G401.6 (cell line): ENCODE measurements at regions not wholly inside any gene's neighbourhood (a gene's known extent, or its start where the extent isn't known, plus 50 kb on each side); places are given as distances from the start of the nearest gene placed in this dataset.

Experiments used
- FAIRE-seq: peaks from 2 replicates; lab custom pipeline; 2012; peaks lifted over from hg19 to GRCh38; lab: Jason Lieb, UNC

GRCh38 chr9:89655990-89656657 lies 51.3 kb downstream of the GADD45G start:
- no peak for FAIRE-seq

GRCh38 chr9:89657295-89657694 lies 52.5 kb downstream of the GADD45G start:
- no peak for FAIRE-seq

- no peak for FAIRE-seq
Observed at GRCh38 chr9:89657765-89658164, 53.0 kb downstream of the GADD45G start.

- FAIRE-seq = no peak
Observed at GRCh38 chr9:89658401-89658800, 53.6 kb downstream of the GADD45G start.

- no peak for FAIRE-seq
Observed at GRCh38 chr9:89658931-89659330, 54.1 kb downstream of the GADD45G start.

GRCh38 chr9:89659473-89659872 lies 54.7 kb downstream of the GADD45G start:
- no peak for FAIRE-seq

- FAIRE-seq = no peak
Observed at GRCh38 chr9:89659891-89660685, 55.3 kb downstream of the GADD45G start.

- FAIRE-seq = no peak
Observed at GRCh38 chr9:89661391-89661949, 56.7 kb downstream of the GADD45G start.

- FAIRE-seq = no peak
Observed at GRCh38 chr9:89661956-89662717, 57.3 kb downstream of the GADD45G start.

- no peak for FAIRE-seq
Observed at GRCh38 chr9:89662718-89663613, 58.2 kb downstream of the GADD45G start.

- FAIRE-seq = no peak
Observed at GRCh38 chr9:89663614-89663970, 58.8 kb downstream of the GADD45G start.

- no peak for FAIRE-seq
Observed at GRCh38 chr9:89664010-89664409, 59.2 kb downstream of the GADD45G start.

- no peak for FAIRE-seq
Observed at GRCh38 chr9:89664896-89665329, 60.1 kb downstream of the GADD45G start.

GRCh38 chr9:89666364-89666763 lies 61.6 kb downstream of the GADD45G start:
- FAIRE-seq = no peak

GRCh38 chr9:89666950-89667349 lies 62.1 kb downstream of the GADD45G start:
- no peak for FAIRE-seq

GRCh38 chr9:89667726-89668125 lies 62.9 kb downstream of the GADD45G start:
- FAIRE-seq = no peak

GRCh38 chr9:89668216-89668865 lies 63.5 kb downstream of the GADD45G start:
- no peak for FAIRE-seq

GRCh38 chr9:89668866-89669246 lies 64.0 kb downstream of the GADD45G start:
- no peak for FAIRE-seq

- no peak for FAIRE-seq
Observed at GRCh38 chr9:89669361-89669842, 64.6 kb downstream of the GADD45G start.

- FAIRE-seq = no peak
Observed at GRCh38 chr9:89670114-89670513, 65.3 kb downstream of the GADD45G start.

- no peak for FAIRE-seq
Observed at GRCh38 chr9:89670801-89671434, 66.1 kb downstream of the GADD45G start.
